Duodenal mucosa (tissue), 2 donors: ENCODE measurements at regions not wholly inside any gene's neighbourhood (a gene's known extent, or its start where the extent isn't known, plus 50 kb on each side); places are given as distances from the start of the nearest gene placed in this dataset.

Experiments
- H3K27ac ChIP-seq: one replicate; pipeline ENCODE4 v1.7.0; 2013; ENCODE audit warnings: low read depth, low read length
- H3K27me3 ChIP-seq, 2 donors: one replicate each; pipeline ENCODE4 v1.7.0; 2013; ENCODE audit warnings: low read length in 2 of 2, control low read depth in 1 of 2; ENCODE audit not compliant: insufficient read depth in 2 of 2, control insufficient read depth in 1 of 2
- H3K36me3 ChIP-seq, 2 donors: one replicate each; pipeline ENCODE4 v1.7.0; 2013; ENCODE audit warnings: low read length in 2 of 2, control low read depth in 1 of 2; ENCODE audit not compliant: insufficient read depth in 2 of 2, control insufficient read depth in 1 of 2
- H3K4me1 ChIP-seq, 2 donors: one replicate each; pipeline ENCODE4 v1.7.0; 2013; ENCODE audit warnings: low read length in 2 of 2, control low read depth in 1 of 2; ENCODE audit not compliant: insufficient read depth in 2 of 2, control insufficient read depth in 1 of 2
- H3K4me3 ChIP-seq, 2 donors: one replicate each; pipeline ENCODE4 v1.7.0; 2013; ENCODE audit warnings: low read length in 2 of 2, low read depth in 1 of 2
- H3K9ac ChIP-seq, 2 donors: one replicate each; pipeline ENCODE4 v1.7.0; 2013; ENCODE audit warnings: low read length in 2 of 2, low read depth in 1 of 2
- H3K9me3 ChIP-seq, 2 donors: one replicate each; pipeline ENCODE4 v1.7.0; 2013; ENCODE audit warnings: low read length in 2 of 2, control low read depth in 1 of 2; ENCODE audit not compliant: control insufficient read depth in 1 of 2

DNA sequence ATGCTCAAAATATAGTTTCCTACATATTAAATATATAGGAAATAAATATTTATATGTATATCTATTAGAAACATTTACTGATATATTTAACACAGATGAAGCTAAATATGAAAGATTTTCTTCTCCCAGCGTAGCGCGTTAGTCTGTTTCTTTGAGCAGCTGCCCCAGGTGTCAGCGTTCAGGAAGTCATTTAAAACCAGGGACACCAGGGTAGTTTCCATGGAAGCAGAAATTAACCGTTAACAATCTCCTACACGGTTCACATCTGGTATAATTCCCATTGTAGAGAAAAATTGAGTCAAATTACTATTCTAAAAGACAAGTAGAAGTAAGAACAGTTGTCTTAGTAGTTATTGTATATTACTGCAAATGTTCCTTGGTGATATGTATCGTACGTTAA, 1443.7 kb downstream of the MRPL39 start:
- no peaks in the 10 kb centered on the region for H3K4me1 ChIP-seq
- H3K36me3 ChIP-seq, result no peaks in the 10 kb centered on the region
- H3K9me3 ChIP-seq, result peaks cover 12 to 15% of the 10 kb centered on the region in 2 donors
- H3K27me3 ChIP-seq, result no peaks in the 10 kb centered on the region
- H3K27ac ChIP-seq, result no peak overlapping the region
- H3K4me3 ChIP-seq, result no peak overlapping the region
- no peak overlapping the region for H3K9ac ChIP-seq

DNA sequence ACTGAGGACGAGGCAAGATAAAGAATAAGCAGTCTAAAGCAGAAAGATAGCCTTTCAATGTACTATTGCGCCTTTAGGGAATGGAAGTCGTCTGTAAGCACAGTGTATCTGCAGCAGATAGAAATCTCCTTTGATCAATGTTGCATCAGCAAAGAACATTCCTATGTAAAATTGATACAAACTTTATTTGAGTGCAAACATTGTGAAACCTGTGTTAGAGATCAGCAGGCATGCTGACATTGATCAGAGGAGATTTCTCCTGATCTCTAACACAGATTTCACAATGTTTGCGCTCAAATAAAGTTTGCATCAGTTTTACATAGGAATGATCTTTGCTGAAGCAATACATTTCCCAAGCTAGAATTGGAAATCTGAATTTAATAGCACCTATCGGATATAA, 1446.8 kb downstream of the MRPL39 start:
- H3K36me3 ChIP-seq, result no peaks in the 10 kb centered on the region
- H3K9ac ChIP-seq, result no peak overlapping the region
- no peak overlapping the region for H3K27ac ChIP-seq
- no peaks in the 10 kb centered on the region for H3K27me3 ChIP-seq
- H3K9me3 ChIP-seq, result peaks cover 7 to 17% of the 10 kb centered on the region in 2 donors
- no peak overlapping the region for H3K4me3 ChIP-seq
- H3K4me1 ChIP-seq, result no peaks in the 10 kb centered on the region

- Histone ChIP-seq H3K9me3 (peaks cover 2 to 9% of the 10 kb centered on the region in 2 donors), H3K9ac (no peak overlapping the region)
Observed at GRCh38 chr21:24153137-24153536, 1454.1 kb downstream of the MRPL39 start.

GRCh38 chr21:24150753-24151152, 1456.5 kb downstream of the MRPL39 start:
- peaks cover 2 to 10% of the 10 kb centered on the region in 2 donors for H3K9me3 ChIP-seq
- H3K9ac ChIP-seq, result no peak overlapping the region
- no peak overlapping the region for H3K4me3 ChIP-seq
- H3K27me3 ChIP-seq, result no peaks in the 10 kb centered on the region
- no peaks in the 10 kb centered on the region for H3K36me3 ChIP-seq
- H3K27ac ChIP-seq, result no peak overlapping the region
- no peaks in the 10 kb centered on the region for H3K4me1 ChIP-seq

More at GRCh38 chr21:24153137-24153536, 1454.1 kb downstream of the MRPL39 start:
- no peak overlapping the region for H3K27ac ChIP-seq
- no peak overlapping the region for H3K4me3 ChIP-seq
- no peaks in the 10 kb centered on the region for H3K27me3 ChIP-seq
- no peaks in the 10 kb centered on the region for H3K4me1 ChIP-seq
- no peaks in the 10 kb centered on the region for H3K36me3 ChIP-seq

DNA sequence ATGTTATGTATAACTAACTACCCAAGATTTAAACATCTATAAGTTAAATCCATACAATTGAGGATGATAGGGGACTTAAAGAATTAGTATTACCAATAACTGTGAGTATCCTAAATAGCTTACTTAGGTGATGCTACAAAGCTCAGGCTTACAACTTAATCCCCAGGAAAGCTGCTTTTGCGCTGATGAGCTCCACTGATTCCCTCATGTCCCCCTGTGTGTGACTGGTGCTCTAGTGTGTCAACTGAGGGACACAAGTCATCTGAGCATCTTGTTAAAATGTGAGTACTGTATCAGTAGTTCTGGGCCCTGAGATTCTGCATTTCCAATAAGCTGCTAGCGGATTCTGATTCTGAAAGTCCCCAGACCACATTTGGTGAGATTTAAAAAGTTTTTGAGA, 1458.8 kb downstream of the MRPL39 start:
- Histone ChIP-seq H3K27ac (no peak overlapping the region), H3K36me3 (no peaks in the 10 kb centered on the region), H3K9ac (no peak overlapping the region)

GRCh38 chr21:24147674-24148073, 1459.6 kb downstream of the MRPL39 start:
- Histone ChIP-seq H3K9ac (no peak overlapping the region), H3K9me3 (peaks cover 0 to 10% of the 10 kb centered on the region in 2 donors), H3K27ac (no peak overlapping the region), H3K4me1 (no peaks in the 10 kb centered on the region), H3K4me3 (no peak overlapping the region), H3K36me3 (no peaks in the 10 kb centered on the region), H3K27me3 (no peaks in the 10 kb centered on the region)

More for the DNA sequence above, 1458.8 kb downstream of the MRPL39 start:
- H3K27me3 ChIP-seq, result no peaks in the 10 kb centered on the region
- H3K4me3 ChIP-seq, result no peak overlapping the region
- no peaks in the 10 kb centered on the region for H3K4me1 ChIP-seq
- peaks cover 2 to 10% of the 10 kb centered on the region in 2 donors for H3K9me3 ChIP-seq

GRCh38 chr21:24131056-24131455, 1476.2 kb downstream of the MRPL39 start:
- Histone ChIP-seq H3K4me1 (no peaks in the 10 kb centered on the region), H3K9ac (no peak overlapping the region), H3K27me3 (no peaks in the 10 kb centered on the region), H3K36me3 (no peaks in the 10 kb centered on the region), H3K27ac (no peak overlapping the region), H3K9me3 (no peaks in the 10 kb centered on the region), H3K4me3 (no peak overlapping the region)

DNA sequence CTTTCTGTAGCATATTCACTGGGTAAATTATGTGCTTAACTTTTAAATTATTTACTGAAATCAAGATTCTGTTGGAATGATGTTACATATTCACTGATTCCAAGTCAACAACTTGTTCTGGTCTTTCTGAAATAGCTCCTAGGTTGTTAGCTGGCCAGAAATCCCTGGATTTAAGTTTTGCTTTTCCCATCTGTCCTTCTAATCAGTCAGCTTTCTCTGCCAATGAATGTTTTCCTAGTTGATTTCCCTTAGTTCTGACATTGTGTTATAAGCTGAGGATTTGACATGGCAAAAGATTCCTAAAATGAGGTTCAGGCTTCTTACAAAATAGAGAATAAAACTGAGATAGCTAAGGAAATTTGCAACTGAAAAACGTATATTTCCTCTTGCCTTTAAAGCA, 1479.6 kb downstream of the MRPL39 start:
- Histone ChIP-seq H3K36me3 (no peaks in the 10 kb centered on the region), H3K27ac (no peak overlapping the region), H3K4me1 (no peaks in the 10 kb centered on the region), H3K27me3 (no peaks in the 10 kb centered on the region), H3K4me3 (no peak overlapping the region), H3K9ac (no peak overlapping the region), H3K9me3 (no peaks in the 10 kb centered on the region)

DNA sequence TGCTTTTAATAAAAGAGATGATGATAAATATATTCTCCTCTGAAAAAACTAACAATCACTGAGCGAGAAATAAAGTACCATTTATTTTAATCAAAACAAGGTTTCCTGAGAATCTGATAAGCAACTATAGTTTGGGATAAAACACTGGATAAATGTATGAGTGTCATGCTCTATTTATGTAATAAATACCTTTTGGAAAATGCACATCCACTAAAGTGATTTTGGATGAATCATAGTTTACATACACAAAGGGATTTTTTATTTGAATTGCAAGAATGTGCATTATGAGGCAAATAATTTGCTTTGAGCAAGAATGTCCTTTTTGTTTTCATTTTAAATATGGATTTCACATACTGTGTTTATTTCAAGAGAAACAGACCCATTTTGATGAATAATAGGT, 1483.5 kb downstream of the MRPL39 start:
- H3K9me3 ChIP-seq, result peaks cover 0 to 7% of the 10 kb centered on the region in 2 donors
- H3K27ac ChIP-seq, result no peak overlapping the region
- no peak overlapping the region for H3K4me3 ChIP-seq
- no peaks in the 10 kb centered on the region for H3K4me1 ChIP-seq
- H3K27me3 ChIP-seq, result no peaks in the 10 kb centered on the region
- no peak overlapping the region for H3K9ac ChIP-seq
- H3K36me3 ChIP-seq, result no peaks in the 10 kb centered on the region

GRCh38 chr21:24118738-24119459, 1488.4 kb downstream of the MRPL39 start:
- Histone ChIP-seq H3K9ac (no peak overlapping the region), H3K27ac (no peak overlapping the region), H3K36me3 (no peaks in the 10 kb centered on the region), H3K27me3 (no peaks in the 10 kb centered on the region), H3K4me1 (no peaks in the 10 kb centered on the region), H3K4me3 (no peak overlapping the region), H3K9me3 (peaks cover 0 to 7% of the 10 kb centered on the region in 2 donors)
